ENCODE measurements at regions not wholly inside any gene's neighbourhood (a gene's known extent, or its start where the extent isn't known, plus 50 kb on each side); places are given as distances from the start of the nearest gene placed in this dataset.
A peak's percentile ranks its signal among the peaks of the same experiment; 100 is the strongest.

DNA sequence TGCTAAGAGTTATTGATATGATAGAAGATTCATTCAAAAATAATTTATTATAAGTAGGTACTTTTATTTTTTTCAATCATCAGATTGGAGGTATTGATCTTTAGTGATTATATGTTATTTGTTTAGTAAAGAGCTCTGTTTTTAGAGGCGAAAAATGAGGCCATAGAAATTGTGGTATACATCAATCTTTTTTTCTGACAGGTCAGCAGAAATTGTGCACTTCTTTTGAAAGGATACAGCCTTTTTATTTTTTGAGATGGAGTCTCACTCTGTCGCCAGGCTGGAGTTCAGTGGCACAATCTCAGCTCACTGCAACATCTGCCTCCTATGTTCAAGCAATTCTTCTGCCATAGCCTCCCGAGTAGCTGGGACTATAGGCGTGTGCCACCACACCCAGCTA lies 292.1 kb downstream of the BAMBI start:
- intact Hi-C loops (cut with DNase I): no loop called here
- no peak for DNase-seq
- ATAC-seq: no peak

DNA sequence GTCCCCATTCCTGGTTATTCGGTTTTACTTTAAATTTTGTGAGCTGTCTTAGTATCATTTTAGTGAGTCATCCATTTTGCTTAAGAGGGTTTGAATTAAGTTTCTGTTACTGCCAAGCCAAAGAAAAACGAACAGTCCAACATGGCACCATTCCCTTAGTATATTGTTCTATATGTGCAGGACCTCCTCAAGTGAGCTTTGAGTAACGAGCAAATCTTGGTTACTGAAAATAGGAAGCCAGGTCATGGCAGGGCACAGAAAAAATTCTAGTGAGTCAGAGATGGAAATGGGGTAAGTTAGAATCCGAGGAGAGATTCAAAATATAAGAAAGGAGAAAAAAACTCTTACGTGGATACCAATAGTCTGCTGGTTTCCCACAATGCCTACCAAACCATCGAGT lies 292.9 kb downstream of the BAMBI start:
- intact Hi-C loops (cut with DNase I): no loop called here
- no peak for DNase-seq
- no peak for ATAC-seq

DNA sequence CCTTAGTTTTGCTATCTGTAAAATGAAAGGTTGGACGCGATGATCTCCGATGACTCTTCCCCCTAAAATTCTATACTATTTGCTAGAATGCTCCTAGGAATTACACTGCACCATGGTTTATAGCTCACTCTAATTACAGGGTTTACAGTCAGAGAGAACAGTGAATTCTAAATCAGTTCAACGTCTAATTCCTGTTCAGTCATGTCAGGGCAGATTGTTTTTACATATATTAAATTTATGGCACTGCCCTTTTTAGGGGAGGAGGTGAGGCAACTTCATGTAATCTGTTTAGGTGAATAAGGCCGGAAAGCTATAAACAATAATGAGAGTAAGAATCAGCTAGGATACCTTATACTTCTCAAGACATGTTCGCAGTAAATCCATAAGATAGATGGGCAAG lies 293.9 kb downstream of the BAMBI start:
- intact Hi-C loops (cut with DNase I): no loop called here
- ATAC-seq (no peak), DNase-seq (no peak)

DNA sequence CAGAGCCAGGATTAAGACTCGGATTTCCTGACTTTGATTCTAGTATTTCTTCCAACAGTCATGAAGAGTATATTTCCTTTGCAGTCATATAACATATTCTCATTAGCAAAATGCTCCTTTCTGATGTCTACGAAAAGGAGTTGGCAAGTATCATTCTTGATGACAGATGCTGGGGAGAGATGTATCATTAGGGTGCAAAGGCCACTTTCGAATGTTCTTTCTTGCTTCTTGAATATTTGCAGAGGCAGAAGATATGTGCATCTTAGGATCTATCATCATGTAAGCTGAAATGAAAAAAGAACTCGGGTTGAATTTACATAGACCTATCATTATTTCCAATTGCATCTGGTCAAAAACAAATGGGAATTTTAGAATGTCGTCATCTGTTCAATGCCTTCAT lies 294.4 kb downstream of the BAMBI start:
- intact Hi-C loops (cut with DNase I): no loop called here
- ATAC-seq (no peak), DNase-seq (no peak)

DNA sequence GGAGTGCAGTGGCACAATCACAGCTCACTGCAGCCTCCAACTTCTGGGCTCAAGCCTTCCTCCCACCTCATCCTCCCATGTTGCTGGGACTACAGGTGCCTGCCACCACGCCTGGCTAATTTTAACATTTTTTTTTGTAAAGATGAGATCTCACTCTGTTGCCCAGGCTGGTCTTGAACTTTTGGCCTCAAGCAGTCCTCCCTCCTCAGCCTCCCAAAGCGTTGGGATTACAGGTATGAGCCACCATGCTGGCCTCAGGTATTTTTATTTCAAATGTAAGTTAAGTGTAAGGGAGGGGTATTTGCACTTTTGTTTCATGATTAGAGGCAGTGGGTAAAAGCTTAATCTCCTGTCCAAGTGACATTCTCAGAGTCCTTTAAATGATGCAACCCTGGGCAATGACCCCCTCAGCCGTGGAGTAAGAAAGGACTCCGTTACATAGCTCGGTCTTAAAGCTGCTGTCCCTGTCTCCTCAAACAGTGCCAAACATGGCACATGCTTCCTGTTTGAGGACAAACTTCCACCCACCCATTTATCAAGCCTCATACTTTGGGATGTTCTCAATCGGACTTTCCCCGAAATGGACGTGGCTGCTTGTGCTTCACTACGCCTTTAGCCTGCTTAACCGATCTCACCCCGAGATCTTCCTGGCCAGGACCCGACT lies 296.1 kb downstream of the BAMBI start:
- intact Hi-C loops (cut with DNase I): no loop called here
- no peak for ATAC-seq
- DNase-seq: no peak

DNA sequence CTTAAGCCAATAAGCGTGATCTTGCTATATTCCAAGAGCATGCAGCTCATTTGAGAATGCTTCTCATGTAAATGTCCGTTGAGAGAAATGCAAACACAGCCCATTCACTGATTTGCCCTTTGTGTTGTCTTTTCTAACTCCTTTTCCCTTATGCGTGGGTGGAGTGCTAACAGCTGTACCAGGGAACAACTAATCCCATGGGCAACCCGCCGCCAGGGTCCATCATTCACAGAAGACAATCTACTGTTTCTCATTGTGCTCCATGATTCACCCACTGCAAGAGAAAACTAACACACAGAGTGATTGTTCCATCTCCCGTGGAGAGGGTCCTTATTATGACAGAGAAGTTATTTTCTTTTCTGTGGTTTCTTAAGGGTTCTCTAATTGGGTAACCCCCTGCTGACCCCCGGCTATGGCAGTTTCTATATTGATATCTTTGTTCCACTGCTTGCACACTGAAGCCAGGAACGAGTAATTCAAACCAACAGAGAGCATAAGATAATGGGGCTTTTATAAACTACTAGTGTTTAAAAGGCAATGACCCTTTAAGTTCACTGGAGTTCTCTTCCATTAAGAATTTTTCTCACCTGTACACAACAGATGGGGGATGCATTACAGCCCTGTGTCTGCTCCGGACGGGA lies 298.7 kb downstream of the BAMBI start:
- intact Hi-C loops (cut with DNase I): no loop called here

DNA sequence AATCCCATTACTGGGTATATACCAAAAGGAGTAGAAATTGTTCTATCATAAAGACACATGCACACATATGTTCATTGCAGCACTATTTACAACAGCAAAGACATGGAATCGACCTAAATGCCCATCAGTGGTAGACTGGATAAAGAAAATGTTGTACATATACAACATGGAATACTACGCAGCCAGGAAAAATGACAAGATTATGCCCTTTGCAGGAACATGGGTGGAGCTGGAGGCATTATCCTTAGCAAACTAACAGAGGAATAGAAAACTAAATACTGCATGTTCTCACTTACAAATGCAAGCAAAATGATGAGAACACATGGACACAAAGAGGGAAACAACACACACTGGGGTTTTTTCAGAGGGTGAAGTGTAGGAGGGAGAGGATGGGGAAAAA lies 300.2 kb downstream of the BAMBI start:
- no peak for ATAC-seq
- intact Hi-C loops (cut with DNase I): no loop called here
- no peak for DNase-seq

More for the DNA sequence above, 298.7 kb downstream of the BAMBI start:
- peak in 1 of 2 donors; percentile 58 for ATAC-seq
- DNase-seq: peak; percentile 34

DNA sequence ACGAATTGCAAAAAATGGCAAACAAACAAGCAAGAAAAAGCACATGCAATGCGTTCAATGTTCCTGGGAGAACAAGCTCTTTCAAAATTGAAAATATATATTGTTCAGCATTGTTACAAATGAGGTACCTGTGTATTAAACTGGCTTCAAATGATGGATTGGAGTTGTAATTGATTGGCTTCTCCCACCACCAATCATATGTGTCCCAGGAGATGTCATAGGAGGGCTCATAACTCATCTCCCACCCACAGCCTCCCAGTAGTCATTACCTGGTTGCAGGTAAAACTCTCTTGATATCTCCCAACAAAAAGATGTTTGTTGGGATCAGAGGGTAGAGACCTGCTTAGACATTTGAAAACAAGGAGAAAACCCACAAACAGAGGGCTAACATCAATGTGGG lies 302.9 kb downstream of the BAMBI start:
- no peak for ATAC-seq
- intact Hi-C loops (cut with DNase I): loop anchor here in 1 of 2 donors (10.0 kb wide), 1 partner anchor 175 kb away; no protein-coding TSS in a partner anchor
- DNase-seq: no peak

DNA sequence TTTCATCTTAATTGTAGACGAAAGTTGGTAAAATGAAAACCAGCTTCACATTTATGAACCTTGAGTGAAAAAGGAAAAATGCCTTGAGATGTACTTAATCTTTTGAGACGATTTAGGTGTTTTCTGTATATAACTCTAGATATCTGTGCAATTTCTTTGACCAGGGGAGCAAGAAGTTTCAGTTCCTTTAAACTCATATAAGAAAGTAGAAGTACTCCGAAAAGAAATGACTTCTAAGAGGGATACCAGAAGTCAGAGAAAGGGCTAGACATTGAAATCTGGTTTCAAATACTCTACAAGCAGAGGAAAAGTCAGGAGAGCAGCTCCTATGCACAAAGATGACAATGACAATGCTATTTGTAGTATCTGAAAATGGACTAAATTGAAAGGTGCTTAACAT lies 303.7 kb downstream of the BAMBI start:
- DNase-seq (no peak), ATAC-seq (no peak)
- intact Hi-C loops (cut with DNase I): loop anchor here in 1 of 2 donors (10.0 kb wide), 1 partner anchor 176 kb away; no protein-coding TSS in a partner anchor

DNA sequence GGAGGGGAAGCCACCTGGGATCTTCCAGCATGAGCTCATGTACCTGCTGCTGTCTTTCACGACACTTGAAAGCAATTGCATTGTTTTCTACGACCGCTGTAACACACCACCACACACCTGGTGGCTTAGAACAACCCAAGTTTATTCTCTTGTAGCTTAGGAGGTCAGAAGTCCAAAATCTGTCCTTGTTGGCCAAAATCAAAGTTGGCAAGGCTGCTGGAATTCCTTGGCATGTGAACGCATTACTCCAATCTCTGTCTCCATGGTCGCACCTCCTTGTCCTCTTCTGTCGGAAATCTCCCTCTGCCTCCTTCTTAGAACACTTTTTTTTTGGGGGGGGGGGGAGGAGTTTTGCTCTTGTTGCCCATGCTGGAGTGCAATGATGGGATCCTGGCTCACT lies 305.7 kb downstream of the BAMBI start:
- no peak for ATAC-seq

DNA sequence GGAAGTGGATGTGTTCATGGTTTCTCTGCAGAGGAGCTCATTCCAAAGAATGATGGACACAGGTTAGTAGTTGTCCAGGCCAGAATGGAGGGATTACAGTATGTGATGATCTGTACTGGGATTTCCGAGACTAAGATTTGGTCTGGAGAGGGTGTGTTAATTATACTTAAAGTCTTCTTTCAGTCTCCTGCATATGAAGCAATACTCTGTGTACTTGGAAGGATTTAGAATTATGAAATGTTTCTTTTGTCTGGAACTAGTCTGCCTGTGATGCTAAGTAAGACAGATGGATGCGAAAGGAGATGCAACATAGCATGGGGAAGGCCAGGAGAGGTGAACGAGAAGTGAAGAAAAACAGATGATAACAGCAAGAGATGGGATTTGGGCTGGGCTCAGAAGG lies 305.1 kb upstream of the LYZL1 start:
- ATAC-seq (peak in 1 of 2 donors; percentile 15), DNase-seq (no peak)
- intact Hi-C loops (cut with DNase I): loop anchor here in 1 of 2 donors (2.0 to 10.0 kb wide), 2 partner anchors 87 to 179 kb away; no protein-coding TSS in a partner anchor

More for the DNA sequence above, 305.7 kb downstream of the BAMBI start:
- intact Hi-C loops (cut with DNase I): loop anchor here in 1 of 2 donors (10.0 kb wide), 1 partner anchor 178 kb away; no protein-coding TSS in a partner anchor
- no peak for DNase-seq

DNA sequence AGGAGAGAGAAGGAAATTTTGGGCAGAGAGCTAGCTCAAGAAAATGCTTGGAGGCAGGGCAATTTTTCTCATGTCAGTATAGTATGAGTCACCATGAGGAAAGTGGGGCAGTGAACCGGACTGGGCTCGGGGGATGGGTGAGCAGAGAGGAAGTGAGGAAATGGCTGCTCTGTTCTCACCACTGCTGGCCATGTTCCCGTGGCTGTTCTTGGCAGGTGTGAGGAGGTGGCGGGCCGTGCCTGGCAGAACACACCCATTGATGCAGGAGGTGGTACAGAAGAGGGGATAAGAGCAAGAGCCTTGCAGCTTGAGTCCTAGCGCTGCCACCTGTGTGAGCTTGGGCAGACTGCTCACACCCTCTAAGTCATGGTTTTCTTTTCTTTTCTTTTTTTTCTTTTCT lies 304.4 kb upstream of the LYZL1 start:
- peak; percentile 95 to 98 for ATAC-seq
- intact Hi-C loops (cut with DNase I): loop anchor here in 1 of 2 donors (2.0 to 10.0 kb wide), 2 partner anchors 88 to 180 kb away; no protein-coding TSS in a partner anchor
- DNase-seq: peak; percentile 94

DNA sequence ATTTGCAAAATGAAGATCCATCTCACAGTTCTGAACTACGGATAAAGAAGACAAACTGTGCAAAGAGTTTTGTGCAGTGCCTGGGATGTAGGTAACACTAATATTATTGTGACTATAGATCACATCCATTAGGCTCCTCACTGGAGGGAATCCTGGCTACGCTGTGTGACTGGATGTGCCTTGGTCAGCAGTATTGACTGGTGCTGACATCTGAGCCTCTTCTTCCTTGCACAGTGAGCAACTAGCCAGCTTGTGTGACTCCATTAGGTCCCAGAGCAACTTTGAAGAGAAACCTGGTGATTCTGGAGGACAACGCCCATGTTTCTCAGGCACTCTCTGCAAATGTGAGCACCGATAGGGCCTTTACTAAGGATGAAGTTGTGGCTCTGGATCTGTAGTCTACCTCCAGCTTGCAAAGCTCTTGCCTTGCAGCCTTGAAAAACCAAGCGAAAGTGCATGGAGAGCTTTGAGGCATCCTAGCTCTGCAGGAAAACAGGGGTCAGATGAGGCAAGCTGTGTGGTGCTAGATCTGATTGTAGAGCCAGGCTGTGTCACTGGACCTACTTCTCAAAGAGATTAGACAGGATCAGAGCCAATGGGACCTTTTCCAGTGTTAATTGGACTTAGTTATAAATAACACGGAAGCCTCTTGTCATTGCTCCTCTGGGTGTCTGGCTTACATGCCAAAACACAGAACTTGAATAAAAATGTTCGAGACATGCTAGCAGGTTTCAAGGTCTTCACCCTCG lies 303.6 kb upstream of the LYZL1 start:
- intact Hi-C loops (cut with DNase I): loop anchor here in 1 of 2 donors (2.0 to 10.0 kb wide), 2 partner anchors 89 to 181 kb away; no protein-coding TSS in a partner anchor
- peak; percentile 76 to 86 for ATAC-seq
- peak; percentile 28 for DNase-seq

DNA sequence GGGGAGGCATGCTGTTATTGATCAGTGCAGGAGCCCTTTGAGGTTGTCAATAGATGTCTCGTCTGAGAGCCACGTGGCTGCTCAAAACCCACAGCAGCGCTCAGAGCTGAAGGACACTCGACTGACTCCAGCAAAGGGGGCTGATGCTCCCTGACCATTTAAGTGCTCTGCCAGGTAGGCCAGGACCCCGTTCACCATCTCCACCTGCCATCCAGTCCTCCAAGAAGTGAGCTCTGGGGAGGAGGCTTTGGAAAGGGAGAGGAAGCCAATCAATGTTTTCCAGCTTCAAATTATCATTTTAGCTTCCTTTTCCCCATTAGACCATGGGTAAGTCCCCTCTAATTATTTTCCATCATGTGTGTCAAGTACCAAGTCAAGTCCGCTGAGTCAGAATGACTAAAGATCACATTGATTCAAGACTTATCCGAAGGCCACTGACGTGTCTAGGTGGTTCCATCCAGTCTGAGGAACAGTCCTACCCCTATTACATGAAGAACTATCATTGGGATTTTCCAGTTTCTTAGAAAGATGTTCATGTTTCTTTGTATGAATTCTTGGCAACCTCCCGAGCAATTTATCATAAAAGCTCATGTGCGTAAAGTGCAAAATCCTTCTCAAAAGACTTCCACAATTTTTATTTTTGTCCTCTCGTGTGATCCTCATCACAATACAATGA lies 302.6 kb upstream of the LYZL1 start:
- intact Hi-C loops (cut with DNase I): loop anchor here in 1 of 2 donors (10.0 kb wide), 1 partner anchor 181 kb away; no protein-coding TSS in a partner anchor
- ATAC-seq (no peak), DNase-seq (no peak)

DNA sequence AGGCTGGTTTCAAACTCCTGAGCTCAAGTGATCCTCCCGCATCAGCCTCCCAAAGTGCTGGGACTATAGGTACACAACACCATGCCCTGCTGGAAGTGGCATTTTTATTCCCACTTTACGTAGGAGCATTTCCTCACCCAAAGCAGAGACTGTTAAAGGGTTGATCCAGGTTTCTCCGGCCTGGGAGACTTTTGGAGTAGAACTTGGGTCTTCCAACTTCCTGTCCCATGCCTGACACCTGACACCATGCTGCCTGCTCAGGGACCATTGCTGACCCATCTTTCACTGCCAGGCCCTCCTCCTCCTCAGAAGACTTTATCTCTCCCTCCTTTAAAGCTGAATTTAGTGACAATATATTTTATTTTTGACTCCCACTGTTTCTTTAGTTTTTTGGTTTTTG lies 302.0 kb upstream of the LYZL1 start:
- intact Hi-C loops (cut with DNase I): loop anchor here in 1 of 2 donors (10.0 kb wide), 1 partner anchor 182 kb away; no protein-coding TSS in a partner anchor
- ATAC-seq (no peak), DNase-seq (no peak)

DNA sequence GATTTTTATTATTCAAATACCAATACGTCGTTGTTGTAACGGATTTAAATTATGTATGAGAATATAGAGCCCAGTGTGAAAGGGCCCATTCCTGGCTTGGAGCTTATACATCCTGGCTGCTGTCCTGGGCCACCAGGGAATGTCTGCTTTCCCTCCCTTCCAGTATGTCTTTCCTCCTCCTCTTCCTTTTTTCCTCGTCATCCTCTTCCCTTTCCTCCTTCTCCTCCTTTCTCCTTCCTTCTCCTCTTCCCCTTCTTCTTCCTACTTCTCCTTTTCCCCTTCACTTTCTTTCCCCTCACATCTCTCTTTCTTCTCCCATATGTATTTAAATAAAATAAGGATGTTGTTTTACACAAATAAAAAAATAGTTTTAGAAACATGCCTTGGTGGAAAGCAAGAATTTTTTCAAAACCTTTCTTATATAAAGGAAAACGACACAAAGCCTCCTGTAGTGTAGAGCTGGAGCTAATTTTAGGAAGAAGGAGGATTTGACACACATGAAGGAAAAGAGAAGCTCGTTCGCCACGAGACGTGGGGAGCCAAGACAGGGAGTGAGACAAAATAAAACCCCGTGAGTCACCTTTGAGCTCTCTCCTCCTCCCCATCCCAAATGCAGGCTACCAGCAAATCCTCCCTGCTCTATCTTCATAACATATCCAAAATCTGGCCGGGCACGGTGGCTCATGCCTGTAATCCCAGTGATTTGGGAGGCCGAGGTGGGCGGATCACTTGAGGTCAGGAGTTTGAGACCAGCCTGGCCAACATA lies 301.1 kb upstream of the LYZL1 start:
- no peak for DNase-seq
- intact Hi-C loops (cut with DNase I): loop anchor here in 1 of 2 donors (10.0 kb wide), 1 partner anchor 183 kb away; no protein-coding TSS in a partner anchor
- no peak for ATAC-seq

DNA sequence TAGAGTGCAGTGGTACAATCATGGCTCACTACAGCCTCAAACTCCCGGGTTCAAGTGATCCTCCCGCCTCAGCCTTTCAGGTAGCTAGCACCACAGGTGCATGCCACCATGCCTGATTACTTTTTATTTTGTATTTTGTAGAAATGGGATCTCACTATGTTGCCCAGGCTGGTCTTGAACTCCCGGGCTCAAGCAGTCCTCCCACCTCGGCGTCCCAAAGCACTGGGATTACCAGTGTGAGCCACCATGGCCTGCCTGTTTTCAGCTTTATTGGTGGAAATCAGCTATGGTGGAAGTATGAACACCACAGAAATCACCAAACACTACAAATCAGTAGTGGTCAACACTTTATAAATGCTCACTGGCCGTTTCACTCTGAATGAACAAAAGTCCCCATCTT lies 299.9 kb upstream of the LYZL1 start:
- ATAC-seq: no peak
- no peak for DNase-seq
- intact Hi-C loops (cut with DNase I): loop anchor here in 1 of 2 donors (10.0 kb wide), 1 partner anchor 184 kb away; no protein-coding TSS in a partner anchor

Data from left cardiac atrium (tissue), 4 donors.